DND-41 (cell line): ENCODE measurements at regions not wholly inside any gene's neighbourhood (a gene's known extent, or its start where the extent isn't known, plus 50 kb on each side); places are given as distances from the start of the nearest gene placed in this dataset.
"Not testable (repeated sequence)": the region's sequence is repeated elsewhere in the genome, so short reads cannot be mapped to it uniquely, and the experiment has no call there.

Experiments
- CTCF ChIP-seq: IDR thresholded peaks from 2 replicates; pipeline ENCODE4 v1.5.1; 2012; ENCODE audit warnings: borderline replicate concordance, low read length, moderate library complexity, mild to moderate bottlenecking; ENCODE audit not compliant: poor library complexity, severe bottlenecking; ENCODE audit errors: extremely low read depth
- EZH2 ChIP-seq: IDR thresholded peaks from 3 replicates; pipeline ENCODE4 v1.6.1; 2012; ENCODE audit warnings: borderline replicate concordance, low read depth, mild to moderate bottlenecking, moderate library complexity, low read length, inconsistent platforms; ENCODE audit not compliant: severe bottlenecking

GRCh38 chr4:115179438-115180062, 66.1 kb upstream of the NDST4 start:
- TF ChIP-seq EZH2, CTCF: not testable (repeated sequence)
